ENCODE measurements at regions not wholly inside any gene's neighbourhood (a gene's known extent, or its start where the extent isn't known, plus 50 kb on each side); places are given as distances from the start of the nearest gene placed in this dataset.

GRCh38 chr4:32226204-32226603, 1506.0 kb downstream of the PCDH7 start:
- no peak for TF ChIP-seq PATZ1 (CRISPR knock-in tag; IDR thresholded peaks at IDR 0.05; ENCODE audit: borderline replicate concordance)
- no peak for TF ChIP-seq GLIS3 (CRISPR knock-in tag; IDR thresholded peaks at IDR 0.05)
- TF ChIP-seq POU6F1 (CRISPR knock-in tag; IDR thresholded peaks at IDR 0.05; ENCODE audit: borderline replicate concordance, low read depth), result no peak
- TF ChIP-seq PPARA (CRISPR knock-in tag; IDR thresholded peaks at IDR 0.05; ENCODE audit: borderline replicate concordance), result no peak
- TF ChIP-seq ZNF565 (CRISPR knock-in tag; conservative IDR thresholded peaks at IDR 0.05; ENCODE audit: low read depth), result no peak
- no peak for TF ChIP-seq ZFP3 (CRISPR knock-in tag; IDR thresholded peaks at IDR 0.05)
- no peak for TF ChIP-seq ESRRG (CRISPR knock-in tag; IDR thresholded peaks at IDR 0.05)
- TF ChIP-seq CREB5 (CRISPR knock-in tag; IDR thresholded peaks at IDR 0.05; ENCODE audit: low read depth), result no peak
- no peak for TF ChIP-seq ZC3H10 (CRISPR knock-in tag; IDR thresholded peaks at IDR 0.05)

Data from SK-N-SH treated with all-trans-retinoic acid at 6 μM for 48 hours (cell line).